Breast epithelium (tissue), 3 donors: ENCODE measurements at regions not wholly inside any gene's neighbourhood (a gene's known extent, or its start where the extent isn't known, plus 50 kb on each side); places are given as distances from the start of the nearest gene placed in this dataset.
"Not testable (repeated sequence)": the region's sequence is repeated elsewhere in the genome, so short reads cannot be mapped to it uniquely, and the experiment has no call there.

Experiments
- CTCF ChIP-seq, 3 donors: fragments of 450-650 bp; IDR thresholded peaks; one replicate each; pipeline ENCODE4 v1.5.1; 2016 to 2017; ENCODE audit warnings: antibody characterized with exemption in 3 of 3, mild to moderate bottlenecking in 3 of 3, moderate library complexity in 3 of 3
- POLR2A ChIP-seq: fragments of 450-650 bp; IDR thresholded peaks from one replicate; pipeline ENCODE4 v1.6.1; 2016; ENCODE audit warnings: antibody characterized with exemption, mild to moderate bottlenecking, moderate library complexity

DNA sequence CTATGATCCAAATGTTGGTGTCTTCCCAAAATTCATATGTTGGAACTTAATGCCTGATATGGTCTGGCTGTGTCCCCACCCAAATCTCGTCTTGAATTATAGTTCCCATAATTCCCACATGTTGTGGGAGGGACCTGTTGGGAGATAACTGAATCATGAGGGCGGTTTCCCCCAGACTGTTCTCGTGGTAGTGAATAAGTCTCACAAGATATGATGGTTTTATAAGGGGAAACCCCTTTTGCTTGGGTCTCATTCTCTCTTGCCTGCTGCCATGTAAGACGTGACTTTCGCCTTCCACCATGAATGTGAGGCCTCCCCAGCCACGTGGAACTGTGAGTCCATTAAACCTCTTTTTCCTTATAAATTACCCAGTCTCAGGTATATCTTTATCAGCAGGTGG, 94.3 kb downstream of the ETS2 start:
- not testable (repeated sequence) for TF ChIP-seq CTCF (IDR thresholded peaks at IDR 0.05); POLR2A
